A549 (cell line): ENCODE measurements at regions not wholly inside any gene's neighbourhood (a gene's known extent, or its start where the extent isn't known, plus 50 kb on each side); places are given as distances from the start of the nearest gene placed in this dataset.
"Not testable (repeated sequence)": the region's sequence is repeated elsewhere in the genome, so short reads cannot be mapped to it uniquely, and the experiment has no call there.

Experiments used
- ATAC-seq, 2 experiments: fragments of 200-7000 bp in 1 of 2; fragments of >200 bp in 1 of 2; cut with Nextera tagmentation in 1 of 2; cut with Tn5 transposase in 1 of 2; 3 replicates each; pipeline versions ENCODE4 v1.8.0 to v1.9.1; 2018 to 2020; ENCODE audit warnings: mild to moderate bottlenecking in 1 of 2, moderate library complexity in 1 of 2
- CTCF ChIA-PET: fragments of 300-600 bp; sonication (Branson Sonifier 250); formaldehyde crosslinking; extraction: SDS; loops from one replicate; lab custom pipeline; 2021; ENCODE audit warnings: antibody characterized with exemption, inconsistent platforms; lab: Yijun Ruan, JAX
- POLR2A ChIA-PET: fragments of 350-600 bp; formaldehyde crosslinking; extraction: SDS; loops from one replicate; lab custom pipeline; 2021; ENCODE audit warnings: antibody characterized with exemption, inconsistent platforms; lab: Yijun Ruan, JAX
- DNase-seq, 2 experiments: peaks; one replicate each; pipeline versions ENCODE4 v3.0.0 to v3.0.0-alpha.2; 2011 to 2016; ENCODE audit warnings: low read depth in 1 of 2, low spot score in 1 of 2
- FAIRE-seq: peaks from 2 replicates; lab custom pipeline; 2011; peaks lifted over from hg19 to GRCh38; lab: Jason Lieb, UNC
- H3K27ac ChIP-seq, 2 experiments: fragments of >200 bp; sonication (Bioruptor Twin); formaldehyde crosslinking; 3 replicates each; pipeline ENCODE4 v1.5.1; 2016 to 2017
- H3K4me1 ChIP-seq: fragments of >200 bp; sonication (Bioruptor Twin); formaldehyde crosslinking; 3 replicates; pipeline ENCODE4 v1.6.1; 2016
- H3K4me2 ChIP-seq: fragments of >200 bp; sonication (Bioruptor Twin); formaldehyde crosslinking; 3 replicates; pipeline ENCODE4 v1.6.1; 2016
- H3K4me3 ChIP-seq: fragments of >200 bp; sonication (Bioruptor Twin); formaldehyde crosslinking; 3 replicates; pipeline ENCODE4 v1.5.1; 2016
- H3K9me3 ChIP-seq: fragments of >200 bp; sonication (Bioruptor Twin); formaldehyde crosslinking; 3 replicates; pipeline ENCODE4 v1.6.1; 2016
- CHD2 ChIP-seq: fragments of 150-350 bp; IDR thresholded peaks from 2 replicates; pipeline ENCODE4 v1.6.1; 2014; ENCODE audit warnings: low read length; ENCODE audit not compliant: partially characterized antibody
- CHD4 ChIP-seq: fragments of 200-600 bp; sonication (generic); IDR thresholded peaks from 2 replicates; pipeline ENCODE4 v1.6.1; 2016; ENCODE audit warnings: antibody characterized with exemption, mild to moderate bottlenecking, borderline replicate concordance
- EHMT2 ChIP-seq: fragments of 200-600 bp; sonication (generic); IDR thresholded peaks from 2 replicates; pipeline ENCODE4 v1.6.1; 2016; ENCODE audit warnings: antibody characterized with exemption, low read depth, mild to moderate bottlenecking, moderate library complexity
- FOSL2 ChIP-seq, 2 experiments: fragments of 450-650 bp in 1 of 2; fragments of >200 bp in 1 of 2; sonication (Bioruptor Twin) in 1 of 2; formaldehyde crosslinking; IDR thresholded peaks; 2 replicates each; pipeline versions ENCODE4 v1.5.0 to v1.6.1; 2016 to 2020; ENCODE audit warnings: mild to moderate bottlenecking in 1 of 2, moderate library complexity in 1 of 2
- GATA3 ChIP-seq: IDR thresholded peaks from 2 replicates; pipeline ENCODE4 v1.6.1; 2012; ENCODE audit warnings: borderline replicate concordance
- HDAC2 ChIP-seq: fragments of 200-600 bp; sonication (generic); IDR thresholded peaks from 2 replicates; pipeline ENCODE4 v1.6.1; 2016
- HOXB13 ChIP-seq: fragments of 250-450 bp; sonication (Bioruptor Pico); IDR thresholded peaks from 2 replicates; pipeline ENCODE4 v1.5.0; 2020; ENCODE audit warnings: low read depth, mild to moderate bottlenecking, moderate library complexity
- JUNB ChIP-seq: fragments of >200 bp; sonication (Bioruptor Twin); formaldehyde crosslinking; IDR thresholded peaks from 2 replicates; pipeline ENCODE4 v1.6.1; 2016
- MAFK ChIP-seq: fragments of 450-650 bp; IDR thresholded peaks from 2 replicates; pipeline ENCODE4 v1.6.1; 2014; ENCODE audit not compliant: partially characterized antibody
- MAZ ChIP-seq: fragments of 150-350 bp; IDR thresholded peaks from 2 replicates; pipeline ENCODE4 v1.6.1; 2014; ENCODE audit warnings: antibody characterized with exemption, low read depth, low read length, borderline replicate concordance
- NR3C1 ChIP-seq: fragments of >200 bp; sonication (Bioruptor Twin); formaldehyde crosslinking; IDR thresholded peaks from 3 replicates; pipeline ENCODE4 v1.6.1; 2017
- PBX3 ChIP-seq: IDR thresholded peaks from 2 replicates; pipeline ENCODE4 v1.6.1; 2012
- POLR2AphosphoS2 ChIP-seq: conservative IDR thresholded peaks from 2 replicates; pipeline ENCODE4 v1.6.1; 2012; ENCODE audit warnings: low read length, improper control_type of control experiment, inconsistent platforms
- RARB ChIP-seq: fragments of 250-450 bp; sonication (Bioruptor Pico); IDR thresholded peaks from 2 replicates; pipeline ENCODE4 v1.8.0; 2021; ENCODE audit warnings: mild to moderate bottlenecking, moderate library complexity
- RCOR1 ChIP-seq: fragments of 150-350 bp; IDR thresholded peaks from 2 replicates; pipeline ENCODE4 v1.6.1; 2014; ENCODE audit warnings: antibody characterized with exemption, low read length, low read depth
- REST ChIP-seq: fragments of 200-600 bp; sonication (generic); IDR thresholded peaks from 2 replicates; pipeline ENCODE4 v1.6.1; 2016; ENCODE audit warnings: antibody characterized with exemption, mild to moderate bottlenecking, moderate library complexity
- RFX5 ChIP-seq: fragments of 450-650 bp; IDR thresholded peaks from 2 replicates; pipeline ENCODE4 v1.7.1; 2014; ENCODE audit warnings: antibody characterized with exemption, mild to moderate bottlenecking, moderate library complexity
- ZC3H11A ChIP-seq: fragments of 450-650 bp; IDR thresholded peaks from 2 replicates; pipeline ENCODE4 v1.6.1; 2014; ENCODE audit warnings: antibody characterized with exemption, mild to moderate bottlenecking
- ZFP36 ChIP-seq: fragments of 450-650 bp; IDR thresholded peaks from 2 replicates; pipeline ENCODE4 v1.6.1; 2014; ENCODE audit warnings: borderline replicate concordance; ENCODE audit not compliant: partially characterized antibody
- ZNF302 ChIP-seq: fragments of 250-450 bp; sonication (Bioruptor Pico); IDR thresholded peaks from 2 replicates; pipeline ENCODE4 v1.9.0; 2021; ENCODE audit warnings: inconsistent platforms, mild to moderate bottlenecking, moderate library complexity
- WGBS: methylation state at CpG from one replicate; pipeline ENCODE4 v1.1.6; 2017; ENCODE audit errors: missing lambda C conversion rate; 5-methylcytosine and 5-hydroxymethylcytosine counted together
- TF ChIP-seq, protein P1 (sequence below): fragments of 150-350 bp; IDR thresholded peaks from 2 replicates; pipeline ENCODE4 v1.6.1; 2014; ENCODE audit warnings: low read depth, mild to moderate bottlenecking, low read length
- TF ChIP-seq, protein P2 (sequence below): fragments of >200 bp; sonication (Bioruptor Twin); formaldehyde crosslinking; IDR thresholded peaks from 3 replicates; pipeline ENCODE4 v1.5.1; 2016

GRCh38 chr1:96152957-96153356 is 568.6 kb upstream of the PTBP2 start:
- ATAC-seq, H3K9me3 ChIP-seq, FAIRE-seq: not testable (repeated sequence)
- 0% methylated on average over 3 of the region's 3 CpGs for WGBS
- peak; percentile 66 for TF ChIP-seq MAFK
- TF ChIP-seq, all 56 proteins: peak for 1; not testable (repeated sequence) for 55
- H3K27ac ChIP-seq, H3K4me3 ChIP-seq, H3K4me1 ChIP-seq, H3K4me2 ChIP-seq, CTCF ChIA-PET, DNase-seq, POLR2A ChIA-PET: not testable (repeated sequence)

GRCh38 chr1:96157101-96157500 is 564.5 kb upstream of the PTBP2 start:
- ChIA-PET POLR2A (no interaction called here), CTCF (interaction anchor here (0.6 to 0.7 kb wide), 2 partner anchors 13 to 296 kb away, joined by 3 to 5 read pairs; no protein-coding TSS in a partner anchor)
- H3K4me1 ChIP-seq = no peaks in the 10 kb centered on the region
- no peak for ATAC-seq
- DNase-seq = no peak
- H3K4me3 ChIP-seq = no peak overlapping the region
- H3K4me2 ChIP-seq = no peak overlapping the region
- 38% methylated on average over 4 of the region's 4 CpGs for WGBS
- no peak for TF ChIP-seq GATA3
- no peak for TF ChIP-seq CHD2
- TF ChIP-seq, protein P1, sequence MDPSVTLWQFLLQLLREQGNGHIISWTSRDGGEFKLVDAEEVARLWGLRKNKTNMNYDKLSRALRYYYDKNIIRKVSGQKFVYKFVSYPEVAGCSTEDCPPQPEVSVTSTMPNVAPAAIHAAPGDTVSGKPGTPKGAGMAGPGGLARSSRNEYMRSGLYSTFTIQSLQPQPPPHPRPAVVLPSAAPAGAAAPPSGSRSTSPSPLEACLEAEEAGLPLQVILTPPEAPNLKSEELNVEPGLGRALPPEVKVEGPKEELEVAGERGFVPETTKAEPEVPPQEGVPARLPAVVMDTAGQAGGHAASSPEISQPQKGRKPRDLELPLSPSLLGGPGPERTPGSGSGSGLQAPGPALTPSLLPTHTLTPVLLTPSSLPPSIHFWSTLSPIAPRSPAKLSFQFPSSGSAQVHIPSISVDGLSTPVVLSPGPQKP = no peak
- TF ChIP-seq HOXB13 (CRISPR knock-in tag) = no peak
- TF ChIP-seq HDAC2 = no peak
- no peak for TF ChIP-seq ZNF302 (CRISPR knock-in tag)
- no peak for FAIRE-seq
- H3K9me3 ChIP-seq = no peaks in the 10 kb centered on the region
- no peak overlapping the region for H3K27ac ChIP-seq

GRCh38 chr1:96159379-96159778 is 562.2 kb upstream of the PTBP2 start:
- POLR2A ChIA-PET = no interaction called here
- Histone ChIP-seq H3K4me2 (no peak overlapping the region), H3K27ac (no peak overlapping the region), H3K9me3 (no peaks in the 10 kb centered on the region), H3K4me3 (no peak overlapping the region), H3K4me1 (no peaks in the 10 kb centered on the region)
- no peak for FAIRE-seq
- ATAC-seq = no peak
- TF ChIP-seq HDAC2 (no peak), JUNB (no peak), HOXB13 (CRISPR knock-in tag) (no peak), RARB (CRISPR knock-in tag) (no peak), ZFP36 (no peak), RCOR1 (no peak), FOSL2 (IDR thresholded peaks at IDR 0.05) (no peak), FOSL2 (CRISPR knock-in tag; IDR thresholded peaks at IDR 0.05) (no peak), CHD4 (no peak), REST (no peak), NR3C1 (no peak), EHMT2 (no peak)
- CTCF ChIA-PET = no interaction called here
- no peak for DNase-seq
- WGBS = 11% methylated on average over 2 of the region's 2 CpGs

DNA sequence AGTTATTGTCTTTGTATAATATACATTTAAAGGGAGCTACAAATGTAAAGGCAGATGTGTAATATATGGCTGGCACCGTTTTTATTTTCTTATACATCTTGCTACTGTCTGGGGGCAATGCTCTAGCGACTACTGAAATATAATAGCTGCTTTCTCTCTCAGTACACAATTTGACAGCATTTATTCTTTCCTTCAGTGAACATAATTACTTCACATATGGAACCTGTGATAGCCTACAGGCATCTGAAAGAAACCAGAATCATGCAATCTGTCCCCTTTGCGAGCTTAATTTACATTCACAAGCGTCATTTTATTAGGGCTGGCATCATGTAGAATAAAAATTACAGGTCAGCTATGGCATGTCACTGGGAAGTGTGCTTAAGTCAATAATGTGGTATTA is 557.5 kb upstream of the PTBP2 start:
- Histone ChIP-seq H3K4me1 (no peaks in the 10 kb centered on the region), H3K4me2 (no peak overlapping the region), H3K9me3 (no peaks in the 10 kb centered on the region), H3K4me3 (no peak overlapping the region), H3K27ac (no peak overlapping the region)
- WGBS = 0% methylated on average over 4 of the region's 4 CpGs
- FAIRE-seq (no peak), ATAC-seq (no peak), DNase-seq (no peak)
- no peak for TF ChIP-seq ZC3H11A
- TF ChIP-seq, protein P2, sequence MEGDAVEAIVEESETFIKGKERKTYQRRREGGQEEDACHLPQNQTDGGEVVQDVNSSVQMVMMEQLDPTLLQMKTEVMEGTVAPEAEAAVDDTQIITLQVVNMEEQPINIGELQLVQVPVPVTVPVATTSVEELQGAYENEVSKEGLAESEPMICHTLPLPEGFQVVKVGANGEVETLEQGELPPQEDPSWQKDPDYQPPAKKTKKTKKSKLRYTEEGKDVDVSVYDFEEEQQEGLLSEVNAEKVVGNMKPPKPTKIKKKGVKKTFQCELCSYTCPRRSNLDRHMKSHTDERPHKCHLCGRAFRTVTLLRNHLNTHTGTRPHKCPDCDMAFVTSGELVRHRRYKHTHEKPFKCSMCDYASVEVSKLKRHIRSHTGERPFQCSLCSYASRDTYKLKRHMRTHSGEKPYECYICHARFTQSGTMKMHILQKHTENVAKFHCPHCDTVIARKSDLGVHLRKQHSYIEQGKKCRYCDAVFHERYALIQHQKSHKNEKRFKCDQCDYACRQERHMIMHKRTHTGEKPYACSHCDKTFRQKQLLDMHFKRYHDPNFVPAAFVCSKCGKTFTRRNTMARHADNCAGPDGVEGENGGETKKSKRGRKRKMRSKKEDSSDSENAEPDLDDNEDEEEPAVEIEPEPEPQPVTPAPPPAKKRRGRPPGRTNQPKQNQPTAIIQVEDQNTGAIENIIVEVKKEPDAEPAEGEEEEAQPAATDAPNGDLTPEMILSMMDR = no peak
- no peak for TF ChIP-seq RFX5
- TF ChIP-seq HDAC2 = no peak
- TF ChIP-seq PBX3 = no peak
- TF ChIP-seq POLR2AphosphoS2 = no peak
- no peak for TF ChIP-seq MAFK
- TF ChIP-seq MAZ = no peak
- no peak for TF ChIP-seq RARB (CRISPR knock-in tag)
- CTCF ChIA-PET = no interaction called here
- POLR2A ChIA-PET = no interaction called here
